HG03025 (cell line): ENCODE measurements at regions not wholly inside any gene's neighbourhood (a gene's known extent, or its start where the extent isn't known, plus 50 kb on each side); places are given as distances from the start of the nearest gene placed in this dataset.
"Not testable (repeated sequence)": the region's sequence is repeated elsewhere in the genome, so short reads cannot be mapped to it uniquely, and the experiment has no call there.

Experiments used
- ATAC-seq: cut with Tn5 transposase; IDR thresholded peaks from one replicate; pipeline ENCODE4 v1.9.1; 2021; ENCODE audit warnings: mild to moderate bottlenecking, moderate library complexity; ENCODE audit not compliant: unreplicated experiment, low FRiP score

- ATAC-seq, result no peak
Observed at GRCh38 chr1:41994195-41994894, 75.6 kb upstream of the HIVEP3 start.

DNA sequence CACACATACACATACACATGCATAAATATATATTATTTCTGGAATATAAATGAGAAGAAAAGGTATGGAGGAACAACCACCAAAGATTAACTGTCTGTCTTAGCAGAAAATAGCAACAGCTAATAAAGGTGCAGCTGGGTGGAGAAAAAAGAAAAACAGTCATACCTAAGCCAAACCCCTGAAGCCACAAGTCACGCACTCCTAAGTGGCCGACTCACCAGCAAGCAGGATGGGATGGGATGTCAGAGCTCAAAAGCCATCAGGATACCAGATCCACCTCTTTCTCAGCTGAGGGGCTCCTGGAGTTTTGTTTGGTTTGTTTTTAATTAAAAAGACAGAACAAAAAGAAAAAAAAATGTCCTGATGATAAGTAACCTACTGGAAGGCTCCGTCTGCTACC is 64.7 kb upstream of the HIVEP3 start:
- ATAC-seq, result no peak

DNA sequence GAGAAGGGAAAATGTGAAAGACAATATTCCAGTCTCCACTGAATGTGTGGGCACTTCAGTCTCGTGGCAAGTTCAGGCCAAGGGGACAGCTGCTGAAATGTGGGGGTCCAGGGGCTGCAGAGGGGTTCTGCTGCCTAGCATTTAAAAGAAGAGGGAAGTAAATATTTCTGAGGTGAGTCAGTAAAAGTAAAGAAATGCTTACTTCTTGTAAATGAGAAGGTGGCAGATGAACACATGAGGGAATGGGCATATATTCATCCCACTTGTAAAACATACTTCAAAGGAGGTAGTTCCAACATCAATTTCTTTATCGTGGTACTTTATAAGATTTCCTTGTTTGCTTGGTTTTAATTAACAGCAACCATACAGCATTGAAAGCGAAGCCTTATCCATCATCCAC is 63.1 kb upstream of the HIVEP3 start:
- ATAC-seq, result no peak

DNA sequence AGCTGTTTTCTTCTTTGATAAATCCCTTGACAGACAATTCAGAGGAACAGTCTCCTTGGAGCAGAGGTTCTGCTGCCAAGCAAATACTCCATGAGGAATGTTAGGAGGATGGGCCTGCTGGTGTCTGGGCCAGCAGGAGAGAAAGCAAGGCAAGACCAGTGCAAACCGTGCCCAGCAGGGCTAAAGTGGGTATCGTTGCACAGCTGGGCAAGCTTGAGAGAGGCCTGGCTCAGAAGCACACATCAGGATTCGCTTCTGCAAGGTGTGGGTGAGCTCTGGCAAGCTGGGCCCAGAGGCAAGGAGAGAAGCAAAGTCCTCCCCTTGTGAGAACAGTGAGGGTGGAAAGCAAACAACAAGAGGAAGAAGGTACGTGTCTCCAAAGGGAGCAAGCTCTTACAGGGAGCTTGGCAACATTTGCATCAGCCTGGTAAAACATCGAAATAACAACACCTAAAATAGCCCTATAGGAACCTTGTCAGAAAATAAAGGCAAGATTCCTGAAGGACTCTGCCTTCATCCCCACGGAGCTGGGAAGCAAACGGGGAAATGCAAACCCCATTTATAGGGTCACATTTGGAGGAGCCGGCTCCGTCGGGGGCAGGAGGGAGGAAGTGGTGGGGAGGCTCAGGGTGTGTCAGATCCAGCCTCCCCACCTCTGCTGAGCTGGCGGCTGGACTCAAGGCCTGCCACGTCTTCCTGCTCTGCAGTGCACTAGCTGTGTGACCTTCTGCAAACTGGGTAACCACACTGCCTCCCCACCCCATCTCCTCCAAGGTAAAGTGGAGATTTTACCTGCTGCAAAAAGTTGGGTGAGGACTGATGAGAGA is 62.3 kb upstream of the HIVEP3 start:
- ATAC-seq, result no peak

GRCh38 chr1:41978986-41979385 is 60.3 kb upstream of the HIVEP3 start:
- ATAC-seq, result no peak

- no peak for ATAC-seq
Observed at GRCh38 chr1:41977326-41977725, 58.6 kb upstream of the HIVEP3 start.

GRCh38 chr1:41976671-41977070 is 57.9 kb upstream of the HIVEP3 start:
- no peak for ATAC-seq

DNA sequence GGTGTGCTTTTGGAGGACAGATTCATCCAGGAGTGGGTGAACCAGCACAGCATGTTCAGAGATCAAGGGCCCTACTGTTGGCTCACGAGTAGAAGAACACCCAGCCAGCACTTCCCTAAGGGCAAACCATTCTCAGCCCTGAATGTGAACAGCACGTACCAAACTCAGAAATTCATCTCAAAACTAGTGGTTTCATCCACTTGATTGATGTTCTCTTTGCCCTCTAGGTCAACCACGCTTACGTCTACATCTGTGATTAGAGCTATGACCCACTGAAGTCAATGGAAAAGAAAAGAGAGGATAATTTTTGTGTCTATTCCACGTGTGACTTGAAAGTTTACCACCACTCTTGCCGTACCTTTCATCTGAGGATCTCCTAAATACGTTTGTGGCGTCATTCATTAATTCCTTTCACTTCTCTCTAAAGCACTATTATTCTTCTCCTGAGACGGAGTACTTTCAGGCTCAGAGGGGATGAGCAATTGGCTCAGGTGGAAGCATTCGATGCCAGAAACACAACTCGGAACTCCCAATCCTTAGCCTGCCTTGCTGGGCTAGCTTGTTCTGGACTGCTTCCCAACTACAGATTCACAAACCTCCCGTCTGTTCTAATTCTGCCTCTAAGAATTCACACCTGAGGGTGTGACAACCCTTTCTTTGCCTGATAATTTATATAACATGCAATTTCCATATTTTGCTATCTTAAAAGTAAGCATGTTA is 57.3 kb upstream of the HIVEP3 start:
- no peak for ATAC-seq

DNA sequence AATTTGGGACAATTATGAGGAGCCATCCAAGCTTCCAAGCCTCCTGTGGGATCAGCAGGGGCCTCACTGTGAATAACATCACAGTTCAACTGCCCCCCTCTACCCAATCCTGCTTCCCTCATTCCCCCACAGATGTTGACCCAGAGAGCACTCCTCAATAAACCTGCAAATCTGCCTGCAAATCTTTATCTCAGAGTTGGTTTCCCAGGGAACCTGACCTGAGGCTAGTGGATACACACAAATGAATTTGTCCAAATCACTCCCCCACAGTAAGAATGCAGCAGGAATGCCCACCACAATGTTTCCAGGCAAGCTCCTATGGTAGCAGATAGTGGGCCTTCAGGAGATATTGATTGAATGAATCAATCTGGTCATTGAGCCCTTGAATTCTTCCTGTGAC is 56.4 kb upstream of the HIVEP3 start:
- no peak for ATAC-seq

DNA sequence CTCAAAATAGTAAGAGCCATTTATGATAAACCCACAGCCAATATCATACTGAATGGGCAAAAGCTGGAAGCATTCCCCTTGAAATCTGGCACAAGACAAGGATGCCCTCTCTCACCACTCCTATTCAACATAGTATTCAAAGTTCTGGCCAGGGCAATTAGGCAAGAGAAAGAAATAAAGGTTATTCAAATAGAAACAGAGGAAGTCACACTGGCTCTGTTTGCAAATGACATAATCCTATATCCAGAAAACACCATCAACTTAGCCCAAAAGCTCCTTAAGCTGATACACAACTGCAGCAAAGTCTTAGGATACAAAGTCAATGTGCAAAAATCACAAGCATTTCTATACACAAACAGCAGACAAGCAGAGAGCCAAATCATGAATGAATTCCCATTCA is 49.8 kb upstream of the HIVEP3 start:
- not testable (repeated sequence) for ATAC-seq
